Suppressor macrophage treated with lipopolysaccharide for 1 hour (primary cell): ENCODE measurements at regions not wholly inside any gene's neighbourhood (a gene's known extent, or its start where the extent isn't known, plus 50 kb on each side); places are given as distances from the start of the nearest gene placed in this dataset.
A peak's percentile ranks its signal among the peaks of the same experiment; 100 is the strongest.

Experiments used
- DNase-seq, 3 donors: peaks; one replicate each; pipeline ENCODE4 v3.0.0-alpha.2; 2020 to 2022

DNA sequence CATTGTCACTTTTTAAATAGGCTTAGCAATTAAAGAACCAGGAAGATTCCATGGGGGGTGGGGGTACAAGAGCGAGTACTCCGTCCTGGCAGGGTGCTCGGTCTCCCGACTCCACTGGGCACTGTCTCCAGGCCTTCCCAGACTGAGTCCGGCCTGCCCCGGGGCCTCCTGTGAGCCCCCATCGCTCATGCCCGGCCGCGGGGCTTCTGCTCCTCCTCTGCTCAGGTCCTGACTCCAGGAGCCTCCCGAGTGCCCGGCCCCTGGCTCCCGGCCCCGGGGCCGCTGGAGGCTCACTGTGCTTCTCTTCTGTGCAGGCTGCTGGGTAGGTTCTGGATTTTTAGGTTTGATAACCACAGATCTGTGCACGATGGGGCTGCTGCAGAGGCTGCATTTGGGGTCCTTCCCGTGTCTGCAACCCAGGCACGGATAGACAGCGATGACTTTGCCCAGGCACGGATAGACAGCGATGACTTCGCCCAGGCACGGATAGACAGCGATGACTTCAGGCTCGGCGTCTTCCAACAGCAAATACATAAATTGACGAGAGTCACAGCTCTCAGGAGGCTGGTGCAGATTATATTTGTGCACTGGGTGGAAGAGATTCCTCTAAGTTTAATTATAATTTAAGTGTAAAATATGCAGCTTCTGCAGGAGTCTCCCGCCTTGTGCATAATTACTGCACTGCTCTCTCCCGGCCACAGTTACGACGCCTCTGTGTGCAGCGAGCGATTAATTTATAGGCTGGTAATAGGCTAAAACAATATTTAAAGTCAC lies 74.8 kb upstream of the RXRA start:
- DNase-seq: no peak

DNA sequence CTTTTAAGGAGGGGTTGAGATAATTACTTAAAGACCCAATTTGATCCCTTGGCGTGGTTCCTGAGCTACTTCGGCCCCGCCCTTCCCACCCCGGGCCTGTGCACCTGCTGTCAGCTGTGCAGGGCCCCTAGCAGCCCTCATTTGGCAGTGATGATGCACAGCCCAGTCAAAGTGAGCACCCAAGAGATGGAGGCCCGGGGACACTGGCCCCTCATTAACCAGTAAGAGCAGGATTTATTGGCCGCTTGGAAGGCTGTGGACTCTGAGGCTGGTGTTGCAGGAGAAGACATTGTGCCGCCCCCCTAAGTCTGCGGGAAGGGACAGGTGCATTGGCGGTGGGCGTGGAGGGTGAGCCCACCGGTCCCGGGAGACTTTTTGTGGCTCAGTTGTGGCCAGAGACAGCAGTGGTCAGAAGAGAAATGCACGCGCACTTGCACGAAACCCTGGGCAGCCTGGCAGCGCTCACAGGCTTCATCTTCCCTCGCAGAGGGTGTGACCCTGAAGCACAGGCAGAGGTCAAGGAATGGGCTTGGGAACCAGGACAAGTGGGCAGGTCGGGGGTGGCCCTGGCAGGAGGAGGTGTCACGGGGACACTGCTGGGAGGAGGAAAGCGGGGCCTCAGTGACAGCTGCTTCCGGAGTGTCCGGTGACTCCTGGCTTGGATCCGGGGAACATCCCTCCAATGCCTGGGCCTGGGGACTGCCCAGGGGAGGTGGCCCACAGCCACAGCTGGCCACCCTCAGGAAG lies 74.0 kb upstream of the RXRA start:
- DNase-seq: no peak

DNA sequence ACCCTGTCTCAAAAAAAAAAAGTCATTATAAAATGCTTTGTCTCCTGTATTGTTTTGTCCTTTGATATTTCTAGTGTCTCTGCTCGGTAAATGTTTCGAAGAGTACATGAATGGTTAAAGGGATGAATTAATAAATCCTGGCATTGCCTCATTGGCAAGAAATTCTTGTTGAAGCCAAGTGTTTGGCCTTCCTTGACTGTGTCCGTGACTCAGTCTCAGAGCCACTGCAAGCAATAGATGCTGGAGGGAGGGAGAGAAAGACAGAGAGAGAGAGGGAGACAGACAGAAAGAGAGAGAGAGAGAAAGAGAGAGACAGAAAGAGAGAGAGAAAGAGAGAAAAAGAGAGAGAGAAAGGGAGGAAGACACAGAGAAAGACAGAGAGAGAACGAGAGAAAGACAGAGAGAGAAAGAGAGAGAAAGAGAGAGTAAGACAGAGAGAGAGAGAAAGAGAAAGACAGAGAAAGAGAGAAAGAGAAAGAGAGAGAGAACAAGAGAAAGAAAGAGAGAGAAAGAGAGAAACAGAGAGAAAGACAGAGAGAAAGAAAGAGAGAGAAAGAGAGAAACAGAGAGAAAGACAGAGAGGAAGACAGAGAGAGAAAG lies 72.5 kb upstream of the RXRA start:
- DNase-seq: no peak

DNA sequence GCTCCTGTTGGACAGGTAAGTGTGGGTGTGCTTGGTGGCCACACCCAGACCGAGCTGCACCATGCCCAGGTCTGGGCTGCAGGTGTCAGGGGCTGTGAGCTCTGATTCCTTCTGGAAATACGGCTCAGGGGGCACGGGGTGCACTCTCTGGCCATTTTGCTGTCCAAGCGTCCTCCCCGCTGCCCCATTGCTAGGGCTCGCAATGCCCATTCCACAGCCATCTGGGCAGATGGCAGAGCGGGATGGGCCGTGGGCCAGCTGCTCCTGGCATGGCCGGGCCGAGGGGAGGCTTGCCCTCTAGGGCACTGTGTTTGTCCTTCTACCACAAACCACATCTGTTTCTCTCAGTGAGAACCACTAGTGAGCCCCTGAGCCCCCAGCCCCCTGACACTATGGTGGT lies 67.9 kb upstream of the RXRA start:
- DNase-seq: no peak

DNA sequence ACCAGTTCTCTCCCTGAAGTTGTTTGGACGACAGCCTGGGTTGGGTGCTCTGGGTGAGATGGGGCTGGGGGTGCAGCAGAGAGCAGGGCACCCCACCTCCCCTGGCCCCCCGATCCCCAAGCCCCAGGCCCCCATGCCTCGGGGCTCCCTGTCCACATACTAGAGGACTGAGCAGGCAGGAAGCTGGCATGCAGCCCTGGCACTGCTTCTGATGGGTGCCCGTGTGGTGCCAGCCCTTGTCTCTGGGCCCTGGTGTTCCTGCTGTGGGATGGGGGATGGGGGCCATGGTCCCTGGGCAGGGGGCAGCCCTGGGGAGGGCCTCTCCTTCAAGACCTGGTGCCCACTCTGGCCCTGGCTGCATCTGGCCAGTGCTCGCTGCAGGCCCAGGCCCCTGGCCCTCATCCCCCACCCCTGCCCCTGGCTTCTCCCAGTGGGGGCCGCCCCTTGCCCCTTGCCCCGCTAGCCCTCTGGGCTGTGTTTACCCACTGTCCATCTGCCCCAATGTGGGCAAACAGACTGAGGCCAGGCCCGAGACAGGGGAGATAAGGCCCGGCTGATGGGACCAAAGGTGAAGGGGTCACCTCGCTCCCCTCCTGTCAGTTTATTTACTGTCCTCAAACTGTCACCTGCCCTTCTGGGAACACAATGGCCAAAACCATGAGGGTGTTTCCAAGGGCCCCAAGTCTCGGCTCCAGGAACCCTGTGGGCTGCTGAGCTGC lies 67.3 kb upstream of the RXRA start:
- DNase-seq: no peak

DNA sequence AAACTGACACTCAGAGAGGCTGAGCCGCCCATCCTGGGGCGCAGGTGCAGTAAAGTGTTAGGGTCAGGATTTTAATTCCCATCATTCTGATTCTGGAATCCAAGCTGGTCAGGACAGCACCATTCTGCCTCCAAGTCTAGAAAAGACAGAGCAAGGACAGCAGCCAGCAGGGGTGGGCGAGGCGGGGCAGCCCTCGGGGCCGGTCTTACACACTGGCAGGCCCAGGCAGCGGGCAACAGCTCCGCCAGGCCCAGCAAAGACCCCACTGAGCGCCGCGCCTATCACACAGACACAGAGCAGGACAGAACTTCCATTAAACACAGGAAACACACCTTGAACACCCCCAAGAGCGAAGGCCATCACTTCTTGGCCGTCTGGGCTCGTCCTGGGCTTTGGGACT lies 66.5 kb upstream of the RXRA start:
- no peak for DNase-seq

DNA sequence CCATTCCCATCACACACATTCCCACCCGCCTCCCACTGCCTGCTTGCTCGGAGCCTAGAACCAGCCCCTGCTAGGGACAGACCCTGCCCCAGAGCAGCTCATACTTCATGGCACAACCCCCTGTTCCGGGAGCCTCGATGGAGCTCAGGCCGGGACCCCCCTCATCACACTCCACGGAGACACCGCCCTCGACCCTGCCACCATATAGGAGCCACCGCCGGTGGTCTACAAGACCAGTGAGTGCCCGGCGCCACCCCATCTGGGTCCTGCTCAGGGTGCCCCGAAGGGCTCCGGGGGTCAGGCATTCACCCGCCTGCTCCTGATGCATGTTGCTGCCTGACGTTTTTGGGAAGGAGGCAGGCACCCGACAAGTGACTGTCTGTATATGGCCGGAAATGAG lies 65.5 kb upstream of the RXRA start:
- DNase-seq: no peak

DNA sequence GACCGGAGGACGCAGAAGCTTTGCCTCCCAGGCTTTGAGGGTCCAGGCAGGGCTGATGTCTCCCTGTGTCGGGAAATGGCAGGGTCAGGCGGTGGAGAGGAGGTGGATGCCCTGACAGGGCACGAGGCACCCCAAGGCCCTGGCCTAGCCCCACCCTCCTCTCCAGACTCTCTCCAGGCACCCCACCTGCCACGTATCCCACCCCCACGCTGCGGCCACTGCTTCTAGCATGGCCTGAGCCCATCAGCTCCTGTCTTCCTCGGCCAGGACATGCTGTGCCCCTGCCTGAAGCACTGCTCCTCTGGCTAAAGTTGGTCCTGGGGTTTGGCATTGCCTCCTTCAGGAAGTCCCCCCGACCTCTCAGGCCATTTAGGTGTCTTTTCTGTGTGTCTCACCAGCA lies 64.2 kb upstream of the RXRA start:
- no peak for DNase-seq

DNA sequence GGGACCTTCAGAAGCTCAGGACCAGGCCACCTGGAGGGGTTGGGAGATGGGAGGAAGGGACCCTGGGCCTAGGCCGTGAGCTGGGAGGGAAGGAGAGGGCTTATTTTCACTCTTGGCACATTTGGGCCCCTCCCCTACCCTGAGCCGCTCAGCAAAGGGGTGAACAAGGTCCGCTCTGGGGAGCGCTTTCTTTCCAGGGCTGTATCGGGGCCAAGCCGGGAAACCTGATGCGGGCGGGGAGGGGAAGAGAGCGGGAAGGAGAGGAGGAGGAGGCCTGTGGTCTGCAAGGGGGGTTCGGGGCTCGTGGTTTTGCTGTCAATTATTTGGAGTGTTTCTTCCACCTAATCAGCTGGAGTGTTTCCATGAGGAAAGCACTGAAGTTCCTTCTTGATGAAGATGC lies 62.7 kb upstream of the RXRA start:
- no peak for DNase-seq

DNA sequence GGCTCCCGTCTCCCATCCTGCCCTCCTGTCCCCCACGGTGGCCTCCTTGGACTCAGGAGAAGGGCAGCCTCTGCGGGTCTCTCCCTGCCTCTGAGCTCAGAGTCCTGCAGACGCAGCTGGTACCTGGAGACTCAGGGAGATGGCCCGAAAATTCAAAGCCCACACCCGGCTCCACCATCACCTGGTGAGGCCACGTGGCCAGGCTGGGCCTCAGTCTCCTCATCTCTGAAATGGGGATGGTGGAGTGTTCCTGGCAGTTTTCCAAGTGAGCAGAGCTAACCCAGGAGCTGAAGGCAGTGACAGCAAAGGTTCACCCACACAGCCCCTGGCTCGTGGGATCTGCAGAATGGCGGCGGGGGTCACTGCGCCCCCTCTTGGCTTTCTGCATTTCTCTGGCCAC lies 62.1 kb upstream of the RXRA start:
- DNase-seq: no peak

DNA sequence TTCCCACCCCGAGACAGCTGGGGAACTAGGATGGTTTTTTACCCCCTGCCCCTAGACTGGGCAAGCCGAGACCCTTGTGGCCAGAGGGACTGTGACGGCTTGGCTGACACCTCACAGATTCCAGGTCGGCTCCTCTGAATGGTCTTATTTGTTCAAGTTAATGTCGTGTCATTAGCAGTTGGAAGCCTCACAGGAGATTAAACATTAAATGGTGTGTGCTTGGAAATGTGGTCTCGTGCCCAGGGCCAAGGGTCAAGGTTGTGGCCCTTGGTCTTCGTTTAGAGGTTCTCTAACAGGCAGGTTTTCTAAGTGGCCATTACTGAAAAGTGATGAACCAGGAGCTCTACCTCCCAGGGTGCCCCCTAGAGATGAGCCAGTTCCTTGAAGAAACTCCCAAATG lies 61.2 kb upstream of the RXRA start:
- DNase-seq: no peak

DNA sequence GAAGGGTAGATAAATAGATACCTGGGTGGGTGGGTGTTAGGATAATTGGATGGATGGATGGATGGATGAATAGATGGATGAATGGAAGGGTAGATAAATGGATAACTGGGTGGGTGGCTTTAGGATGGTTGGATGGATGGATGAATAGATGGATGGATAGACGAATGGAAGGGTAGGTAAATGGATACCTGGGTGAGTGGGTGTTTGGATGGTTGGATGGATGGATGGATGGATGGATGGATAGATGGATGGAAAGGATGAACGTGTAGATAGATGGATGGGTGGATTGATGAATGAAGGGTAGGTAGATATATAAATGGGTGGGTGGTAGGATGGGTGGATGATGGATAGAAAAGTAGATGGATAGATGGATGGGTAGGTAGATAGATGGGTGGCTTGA lies 59.8 kb upstream of the RXRA start:
- no peak for DNase-seq

DNA sequence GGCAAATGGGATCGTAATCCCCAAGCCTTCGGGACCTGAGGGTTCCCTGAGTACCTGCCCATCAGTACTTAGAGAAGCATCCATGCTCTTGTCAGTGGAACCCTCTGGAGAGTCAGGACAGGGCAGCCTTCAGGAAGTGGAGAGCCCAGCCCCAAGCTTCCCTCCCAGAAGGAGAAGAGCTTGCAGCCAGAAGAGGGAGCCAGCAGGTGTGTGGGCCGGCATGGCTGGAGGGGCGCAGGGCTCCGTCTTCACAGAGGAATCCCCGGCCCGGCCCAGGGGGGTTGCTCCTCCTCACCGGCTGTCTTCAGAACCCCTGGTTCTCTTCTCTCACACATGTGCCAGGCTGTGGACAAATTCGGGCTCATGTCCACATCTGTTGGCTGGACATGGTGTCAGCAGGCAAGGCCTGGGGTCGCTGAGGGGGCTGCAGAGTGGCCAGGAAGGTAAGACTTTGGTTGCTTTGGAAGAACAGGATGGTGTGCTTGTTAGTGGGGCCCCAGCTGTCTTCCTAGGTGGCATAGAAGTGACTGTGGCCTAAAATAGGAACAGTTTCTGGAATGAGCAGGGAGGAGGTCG lies 58.9 kb upstream of the RXRA start:
- DNase-seq: peak in 1 of 3 donors; percentile 23

DNA sequence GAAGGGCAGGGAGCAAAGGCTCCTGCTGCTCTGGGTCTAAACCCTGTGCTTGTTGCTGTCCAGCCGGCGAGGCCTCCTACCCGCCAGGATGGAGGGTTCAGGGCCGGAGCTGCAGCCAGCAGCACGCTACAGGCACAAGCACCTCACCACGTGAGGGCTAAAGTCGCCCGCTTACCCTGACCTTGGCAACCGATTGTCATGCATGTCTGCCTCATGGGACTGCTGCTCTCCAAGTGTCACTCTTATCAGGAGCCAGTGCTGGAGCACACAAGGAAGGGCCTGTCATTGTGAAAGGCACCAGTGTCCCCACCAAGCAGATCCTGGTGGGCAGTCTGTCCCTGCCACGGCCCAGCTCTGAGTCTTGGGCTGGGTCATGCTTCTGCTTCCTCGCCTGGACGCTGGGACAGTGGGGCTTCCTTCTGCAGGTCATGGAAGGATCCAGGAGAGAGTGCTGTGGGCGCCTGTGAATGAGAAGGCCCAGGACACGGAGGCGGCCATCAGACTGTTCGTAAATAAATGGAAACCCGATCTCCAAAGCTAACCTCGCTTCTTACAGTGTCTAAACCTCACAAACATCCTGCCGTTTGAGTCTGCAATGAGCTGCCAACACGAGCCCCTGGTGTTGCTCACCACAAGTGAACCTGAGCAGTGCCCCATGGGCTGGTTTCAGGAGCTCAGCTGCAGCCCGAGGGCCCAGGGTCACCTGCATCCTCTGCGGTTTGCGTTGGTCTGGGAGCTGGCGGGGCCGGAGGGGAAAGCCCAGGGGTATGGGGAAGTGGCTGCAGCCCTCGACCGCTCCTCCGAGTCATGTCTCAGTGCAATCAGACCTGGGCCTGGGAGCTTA lies 58.2 kb upstream of the RXRA start:
- DNase-seq: peak; percentile 72 to 84 (median 73)

DNA sequence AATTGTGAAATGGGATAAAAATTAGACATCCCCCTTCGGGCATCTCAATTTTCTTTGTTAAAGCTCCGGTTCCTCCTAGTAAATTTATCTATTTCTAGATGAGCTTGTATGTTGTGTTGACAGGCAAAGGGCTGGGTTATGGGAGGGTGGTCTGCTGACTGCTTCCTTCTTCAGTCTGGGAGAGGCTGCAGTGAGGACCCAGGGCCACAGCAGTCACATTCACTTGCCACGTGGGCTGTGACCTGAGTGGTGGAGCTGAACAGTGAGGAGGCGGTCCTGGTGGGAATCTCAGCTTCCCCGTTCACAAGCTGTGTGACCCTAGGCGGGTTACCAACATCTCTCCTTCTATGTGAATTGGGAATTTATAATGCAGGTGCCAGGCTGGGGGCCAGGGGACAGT lies 57.5 kb upstream of the RXRA start:
- no peak for DNase-seq

DNA sequence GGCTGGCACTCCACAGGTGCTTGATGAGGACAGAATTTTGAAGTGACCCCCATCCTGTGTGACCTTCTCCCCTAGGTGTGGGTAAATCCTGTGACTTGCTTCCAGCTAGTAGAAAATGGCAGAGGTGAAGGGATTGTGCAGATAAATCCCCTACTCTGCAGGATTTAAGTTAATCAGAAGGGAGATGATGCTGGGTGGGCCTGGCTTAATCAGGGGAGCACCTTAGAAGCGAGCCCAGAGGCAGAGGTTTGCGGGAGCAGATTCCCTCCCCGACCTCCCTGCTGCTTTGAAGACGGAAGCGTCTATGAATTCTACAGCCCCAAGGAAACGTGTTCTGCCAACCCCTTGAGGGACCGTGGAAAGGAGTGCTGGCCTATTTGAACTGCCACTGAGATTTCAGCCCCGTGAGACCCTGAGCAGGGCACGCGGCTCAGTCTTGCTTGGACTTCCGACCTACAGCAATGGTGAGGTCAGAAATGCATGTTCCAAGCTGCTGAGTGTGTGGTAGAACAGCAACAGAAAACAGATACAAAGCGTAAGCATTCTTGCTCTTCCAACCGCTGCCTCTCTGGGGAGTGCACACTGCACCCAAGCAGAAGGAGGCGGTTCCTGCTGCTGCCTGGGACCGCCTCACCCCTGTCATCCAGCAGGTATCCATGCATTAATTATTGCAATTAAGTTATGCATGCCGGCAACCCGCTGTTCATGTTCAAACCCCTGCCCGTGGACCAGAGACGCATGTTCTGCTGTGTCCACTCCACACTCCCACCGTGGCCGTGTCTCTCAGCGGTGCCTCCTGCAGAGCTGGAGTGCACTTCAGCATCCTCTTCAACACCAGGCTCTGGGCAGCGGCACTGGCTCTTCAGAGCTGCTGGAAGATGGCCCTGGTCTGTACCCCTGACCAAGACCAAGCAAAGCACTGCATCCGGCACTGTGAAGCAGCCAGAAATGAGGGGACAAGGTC lies 54.6 kb upstream of the RXRA start:
- DNase-seq: no peak

DNA sequence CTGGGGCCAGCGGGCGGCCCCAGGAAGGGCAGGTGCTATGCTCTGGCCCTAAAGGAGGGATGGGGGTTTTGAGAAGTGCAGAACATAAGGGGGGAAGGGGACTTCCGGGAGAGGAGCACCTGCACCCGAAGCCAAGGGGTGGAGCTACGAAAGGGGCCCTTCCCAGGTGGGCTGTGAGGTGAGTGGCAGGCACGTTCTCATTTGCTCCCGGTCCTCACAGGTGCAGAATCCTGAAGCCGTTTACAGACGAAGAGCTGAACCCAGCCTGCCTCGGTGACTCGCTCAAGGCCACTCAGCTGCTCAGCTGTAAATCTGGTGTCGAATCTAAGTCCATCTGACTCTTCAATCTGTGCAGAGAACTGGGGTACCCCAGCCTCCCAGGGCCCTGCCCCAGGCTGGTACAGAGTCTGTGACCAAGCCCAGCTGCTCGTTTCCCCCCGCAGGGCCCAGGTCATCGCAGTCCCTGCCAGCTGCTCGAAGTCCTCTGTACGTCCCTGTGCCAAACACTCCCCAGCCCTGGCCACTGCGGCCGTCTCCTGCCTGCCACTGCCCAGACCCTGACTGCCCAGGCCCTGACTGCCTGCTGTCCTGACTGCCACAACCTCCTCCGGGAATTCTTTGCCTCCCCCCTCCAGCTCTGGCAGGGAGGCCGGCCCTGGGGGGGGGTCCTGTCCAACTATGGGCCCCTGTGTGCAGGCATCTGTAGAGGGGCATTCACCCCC lies 53.8 kb upstream of the RXRA start:
- no peak for DNase-seq

DNA sequence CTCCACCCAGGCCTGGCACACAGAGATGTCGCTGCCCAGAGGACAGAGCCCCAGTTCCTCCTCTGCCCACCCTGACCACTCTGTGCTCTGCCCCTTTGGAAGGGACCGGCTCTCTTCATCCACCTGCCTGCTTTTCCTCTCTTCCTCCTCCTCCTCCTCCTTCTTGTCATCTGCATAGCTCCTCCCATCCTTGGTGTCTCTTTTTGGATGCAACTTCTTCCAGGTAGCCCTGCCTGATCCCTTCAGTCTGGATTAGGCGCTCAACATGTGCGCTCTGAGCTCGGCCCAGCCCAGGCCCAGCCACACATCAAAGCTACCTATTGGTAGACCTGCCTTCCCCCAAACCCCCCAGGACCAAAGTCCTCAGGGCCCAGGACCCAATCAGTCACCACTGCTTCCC lies 52.6 kb upstream of the RXRA start:
- no peak for DNase-seq

DNA sequence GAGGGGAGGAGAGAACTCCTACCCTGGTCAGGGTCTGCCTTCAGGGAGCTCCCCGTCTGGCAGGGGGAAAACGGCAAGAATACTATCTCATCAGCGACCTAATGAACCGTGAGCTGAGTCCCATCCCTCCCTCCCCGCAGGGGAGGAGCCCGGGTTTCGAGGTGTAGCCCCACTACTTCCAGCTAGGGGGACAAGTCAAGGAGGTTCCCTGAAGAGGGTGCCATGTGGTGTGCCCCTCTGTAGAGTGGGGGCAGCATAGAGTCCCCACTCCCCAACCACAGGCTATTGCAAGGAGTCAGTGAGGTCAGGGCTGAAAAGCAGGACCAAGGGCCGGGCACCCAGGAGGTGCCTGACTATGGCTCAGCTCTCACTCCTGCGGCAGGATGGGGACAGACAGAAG lies 50.9 kb upstream of the RXRA start:
- DNase-seq: no peak
